Bronchial epithelial cell (primary cell): ENCODE measurements at regions not wholly inside any gene's neighbourhood (a gene's known extent, or its start where the extent isn't known, plus 50 kb on each side); places are given as distances from the start of the nearest gene placed in this dataset.

Source experiments
- DNase-seq: peaks from one replicate; pipeline ENCODE4 v3.0.0-alpha.2; 2010; ENCODE audit warnings: low read depth
- FAIRE-seq: peaks from 2 replicates; lab custom pipeline; 2011; peaks lifted over from hg19 to GRCh38; lab: Jason Lieb, UNC
- H3K27me3 ChIP-seq: 2 replicates; pipeline ENCODE4 v1.5.1; 2011; ENCODE audit warnings: low read length; ENCODE audit not compliant: control insufficient read depth, insufficient read depth
- H3K36me3 ChIP-seq: 2 replicates; pipeline ENCODE4 v1.5.1; 2011; ENCODE audit warnings: low read length; ENCODE audit not compliant: control insufficient read depth, insufficient read depth
- H3K4me3 ChIP-seq: 2 replicates; pipeline ENCODE4 v1.5.1; 2011; ENCODE audit warnings: mild to moderate bottlenecking, low read depth, low read length, control low read depth
- CTCF ChIP-seq: IDR thresholded peaks from 2 replicates; pipeline ENCODE4 v1.5.1; 2011; ENCODE audit warnings: mild to moderate bottlenecking, moderate library complexity, low read length, control low read depth, inconsistent platforms; ENCODE audit not compliant: insufficient read depth, severe bottlenecking

GRCh38 chr4:35689870-35690269 lies 554.4 kb downstream of the ARAP2 start:
- no peak for FAIRE-seq
- H3K36me3 ChIP-seq: no peaks in the 10 kb centered on the region

GRCh38 chr4:35690271-35690670 lies 554.0 kb downstream of the ARAP2 start:
- H3K27me3 ChIP-seq: no peaks in the 10 kb centered on the region
- H3K36me3 ChIP-seq: no peaks in the 10 kb centered on the region
- TF ChIP-seq CTCF: no peak
- DNase-seq (no peak), FAIRE-seq (no peak)
- no peak overlapping the region for H3K4me3 ChIP-seq

More at GRCh38 chr4:35689870-35690269, 554.4 kb downstream of the ARAP2 start:
- no peak for TF ChIP-seq CTCF
- no peak for DNase-seq
- H3K27me3 ChIP-seq: no peaks in the 10 kb centered on the region
- H3K4me3 ChIP-seq: no peak overlapping the region

- Histone ChIP-seq H3K4me3 (no peak overlapping the region), H3K27me3 (no peaks in the 10 kb centered on the region), H3K36me3 (no peaks in the 10 kb centered on the region)
- no peak for TF ChIP-seq CTCF
- FAIRE-seq (no peak), DNase-seq (no peak)
These were observed 549.3 kb downstream of the ARAP2 start for GRCh38 chr4:35695003-35695402.

GRCh38 chr4:35695421-35695820 lies 548.9 kb downstream of the ARAP2 start:
- DNase-seq: no peak
- no peak for TF ChIP-seq CTCF
- no peak for FAIRE-seq
- no peak overlapping the region for H3K4me3 ChIP-seq
- no peaks in the 10 kb centered on the region for H3K27me3 ChIP-seq
- H3K36me3 ChIP-seq: no peaks in the 10 kb centered on the region

- Histone ChIP-seq H3K4me3 (no peak overlapping the region), H3K36me3 (no peaks in the 10 kb centered on the region), H3K27me3 (no peaks in the 10 kb centered on the region)
- TF ChIP-seq CTCF: no peak
- DNase-seq (no peak), FAIRE-seq (no peak)
These were observed 547.0 kb downstream of the ARAP2 start for GRCh38 chr4:35697210-35697736.

GRCh38 chr4:35700663-35701062 lies 543.7 kb downstream of the ARAP2 start:
- Histone ChIP-seq H3K4me3 (no peak overlapping the region), H3K27me3 (no peaks in the 10 kb centered on the region), H3K36me3 (no peaks in the 10 kb centered on the region)
- FAIRE-seq: no peak
- no peak for TF ChIP-seq CTCF
- DNase-seq: no peak
